ENCODE measurements at regions not wholly inside any gene's neighbourhood (a gene's known extent, or its start where the extent isn't known, plus 50 kb on each side); places are given as distances from the start of the nearest gene placed in this dataset.

DNA sequence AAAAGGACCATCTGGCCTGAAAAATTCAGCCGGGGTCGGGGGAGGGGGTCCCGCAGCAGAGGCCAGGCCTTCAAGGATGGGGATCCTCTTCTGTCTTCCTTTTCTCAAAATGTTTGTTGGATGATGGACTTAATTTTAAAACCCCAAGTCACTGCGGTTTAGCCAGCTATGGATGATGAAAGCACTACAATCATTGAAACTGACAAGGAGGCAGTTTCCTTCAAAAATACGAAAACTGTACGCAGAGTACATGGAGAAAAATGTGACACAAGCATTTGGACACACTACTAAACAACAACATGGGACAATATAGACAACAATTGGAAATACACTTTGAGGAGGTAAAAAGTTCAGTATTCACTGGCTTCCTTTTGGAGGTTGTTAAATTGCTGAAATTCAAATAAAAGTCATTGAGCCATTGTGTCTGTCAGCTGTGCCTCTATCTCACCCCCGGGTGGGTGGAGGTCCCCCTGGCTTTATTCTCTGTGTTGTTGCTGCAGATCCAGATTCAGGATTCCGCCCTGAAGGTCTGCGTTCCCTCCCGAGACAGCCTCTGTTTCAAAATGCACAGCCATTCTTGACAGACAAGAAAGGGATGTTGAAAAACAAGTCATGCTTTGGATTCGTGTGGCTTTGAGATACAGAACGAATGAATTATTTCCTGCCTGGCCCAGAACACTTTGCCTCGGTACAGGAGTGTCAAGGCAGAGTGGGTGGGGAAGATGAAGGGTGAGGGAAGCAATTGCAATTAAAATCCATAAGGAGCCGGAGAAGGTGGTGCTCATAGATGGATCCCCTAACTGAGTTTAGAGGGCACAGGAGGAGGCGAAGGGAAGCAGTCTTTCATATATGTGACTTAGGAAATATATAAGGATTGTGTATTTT is 118.2 kb downstream of the TTLL2 start:
- TF ChIP-seq GLI2 (tag by site-specific recombination; IDR thresholded peaks at IDR 0.05; ENCODE audit: borderline replicate concordance, low read depth): no peak
- no peak for TF ChIP-seq ZNF514 (tag by site-specific recombination; IDR thresholded peaks at IDR 0.05)
- no peak for TF ChIP-seq ZNF362 (tag by site-specific recombination; IDR thresholded peaks at IDR 0.05)
- no peak for TF ChIP-seq ZNF501 (tag by site-specific recombination; IDR thresholded peaks at IDR 0.05)
- TF ChIP-seq, protein P1, sequence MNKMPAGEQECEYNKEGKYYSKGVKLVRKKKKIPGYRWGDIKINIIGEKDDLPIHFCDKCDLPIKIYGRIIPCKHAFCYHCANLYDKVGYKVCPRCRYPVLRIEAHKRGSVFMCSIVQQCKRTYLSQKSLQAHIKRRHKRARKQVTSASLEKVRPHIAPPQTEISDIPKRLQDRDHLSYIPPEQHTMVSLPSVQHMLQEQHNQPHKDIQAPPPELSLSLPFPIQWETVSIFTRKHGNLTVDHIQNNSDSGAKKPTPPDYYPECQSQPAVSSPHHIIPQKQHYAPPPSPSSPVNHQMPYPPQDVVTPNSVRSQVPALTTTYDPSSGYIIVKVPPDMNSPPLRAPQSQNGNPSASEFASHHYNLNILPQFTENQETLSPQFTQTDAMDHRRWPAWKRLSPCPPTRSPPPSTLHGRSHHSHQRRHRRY (tag by site-specific recombination; IDR thresholded peaks at IDR 0.05): no peak
- no peak overlapping the region for H3K4me3 ChIP-seq (ENCODE audit: low read depth, low read length)
- H3K36me3 ChIP-seq (ENCODE audit: control insufficient read depth in 2 of 2, insufficient read depth in 1 of 2, low read length in 2 of 2): no peaks in the 10 kb centered on the region
- no peak overlapping the region for H3K27ac ChIP-seq (ENCODE audit: extremely low read depth, low read depth, low read length)
- CTCF ChIA-PET: no interaction called here
- no peaks in the 10 kb centered on the region for H3K4me1 ChIP-seq (ENCODE audit: control insufficient read depth, insufficient read depth, low read length)
- no peaks in the 10 kb centered on the region for H3K9me3 ChIP-seq (ENCODE audit: control insufficient read depth, insufficient read depth, low read depth, low read length)
- POLR2A ChIA-PET: no interaction called here

DNA sequence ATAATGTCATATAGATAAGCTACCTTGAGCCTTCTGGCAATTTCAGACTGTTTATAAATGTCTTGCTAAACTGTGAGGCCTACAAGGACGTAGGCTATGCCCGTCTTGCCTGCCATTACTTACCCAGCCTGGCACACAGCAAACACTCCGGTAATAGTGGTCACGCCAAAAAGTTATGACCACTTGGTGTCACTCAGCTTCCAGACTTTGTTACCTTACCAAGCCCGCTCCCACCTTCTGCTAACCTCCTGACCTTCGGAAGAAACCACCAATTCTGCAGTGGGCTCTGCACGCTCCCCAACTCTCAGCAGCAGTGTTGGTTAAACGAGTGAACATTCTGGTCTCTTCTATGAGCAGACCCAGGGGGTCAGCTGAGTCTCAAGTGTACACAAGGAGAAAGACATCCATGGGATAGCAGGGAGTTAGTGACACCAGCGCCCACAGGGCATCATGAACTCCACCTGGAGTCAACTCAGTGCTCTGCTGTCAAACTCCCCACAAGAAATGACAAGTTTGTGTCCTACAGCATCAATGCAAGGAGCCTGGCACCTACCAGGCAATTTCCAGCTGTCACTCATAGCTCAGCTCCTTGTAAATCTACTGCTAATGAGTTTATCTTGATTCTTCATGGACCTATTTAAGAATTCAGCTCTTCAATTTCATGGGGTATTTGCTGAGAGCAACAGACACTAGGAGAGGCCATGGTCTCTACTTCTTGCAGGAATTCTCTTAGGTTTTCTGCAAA is 119.9 kb downstream of the TTLL2 start:
- no peak overlapping the region for H3K27ac ChIP-seq (ENCODE audit: extremely low read depth, low read depth, low read length)
- no peaks in the 10 kb centered on the region for H3K4me1 ChIP-seq (ENCODE audit: control insufficient read depth, insufficient read depth, low read length)
- POLR2A ChIA-PET: no interaction called here
- CTCF ChIA-PET: interaction anchor here (0.6 to 1.4 kb wide), 3 partner anchors 94 to 910 kb away, joined by 3 to 5 read pairs (median 3); no protein-coding TSS in a partner anchor
- TF ChIP-seq ZNF580 (tag by site-specific recombination; IDR thresholded peaks at IDR 0.05): no peak
- TF ChIP-seq, protein P2, sequence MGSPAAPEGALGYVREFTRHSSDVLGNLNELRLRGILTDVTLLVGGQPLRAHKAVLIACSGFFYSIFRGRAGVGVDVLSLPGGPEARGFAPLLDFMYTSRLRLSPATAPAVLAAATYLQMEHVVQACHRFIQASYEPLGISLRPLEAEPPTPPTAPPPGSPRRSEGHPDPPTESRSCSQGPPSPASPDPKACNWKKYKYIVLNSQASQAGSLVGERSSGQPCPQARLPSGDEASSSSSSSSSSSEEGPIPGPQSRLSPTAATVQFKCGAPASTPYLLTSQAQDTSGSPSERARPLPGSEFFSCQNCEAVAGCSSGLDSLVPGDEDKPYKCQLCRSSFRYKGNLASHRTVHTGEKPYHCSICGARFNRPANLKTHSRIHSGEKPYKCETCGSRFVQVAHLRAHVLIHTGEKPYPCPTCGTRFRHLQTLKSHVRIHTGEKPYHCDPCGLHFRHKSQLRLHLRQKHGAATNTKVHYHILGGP (tag by site-specific recombination; IDR thresholded peaks at IDR 0.05): no peak
- peak; percentile 71; the same call in 1 of the 2 replicates for TF ChIP-seq MEIS1 (CRISPR knock-in tag; IDR thresholded peaks at IDR 0.05; ENCODE audit: borderline replicate concordance)
- TF ChIP-seq ZSCAN30 (tag by site-specific recombination; IDR thresholded peaks at IDR 0.05): no peak
- TF ChIP-seq ZNF423 (tag by site-specific recombination; IDR thresholded peaks at IDR 0.05): no peak
- H3K4me3 ChIP-seq (ENCODE audit: low read depth, low read length): no peak overlapping the region
- no peaks in the 10 kb centered on the region for H3K36me3 ChIP-seq (ENCODE audit: control insufficient read depth in 2 of 2, insufficient read depth in 1 of 2, low read length in 2 of 2)
- no peaks in the 10 kb centered on the region for H3K9me3 ChIP-seq (ENCODE audit: control insufficient read depth, insufficient read depth, low read depth, low read length)

DNA sequence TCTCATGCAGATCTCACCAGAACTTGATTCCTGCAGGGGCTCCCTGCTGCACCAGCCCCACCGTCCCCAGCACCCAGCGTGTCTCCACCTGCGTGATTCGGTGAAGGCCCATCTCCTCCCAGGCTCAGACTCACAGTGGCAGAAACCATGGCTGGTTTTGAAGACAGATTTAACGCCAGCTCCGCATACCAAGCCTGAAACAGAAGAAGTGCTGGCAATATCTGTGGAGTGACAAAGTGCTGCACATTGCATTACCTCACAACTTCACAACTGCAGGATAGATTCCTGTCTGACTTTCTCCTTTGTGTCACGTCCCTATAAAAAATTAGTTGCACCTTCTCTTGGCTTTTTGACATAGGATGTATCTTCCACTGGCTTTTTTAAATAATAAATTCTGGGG is 120.7 kb downstream of the TTLL2 start:
- Histone ChIP-seq H3K4me1 (ENCODE audit: control insufficient read depth, insufficient read depth, low read length) (no peaks in the 10 kb centered on the region), H3K9me3 (ENCODE audit: control insufficient read depth, insufficient read depth, low read depth, low read length) (no peaks in the 10 kb centered on the region), H3K36me3 (ENCODE audit: control insufficient read depth in 2 of 2, insufficient read depth in 1 of 2, low read length in 2 of 2) (no peaks in the 10 kb centered on the region), H3K27ac (ENCODE audit: extremely low read depth, low read depth, low read length) (no peak overlapping the region), H3K4me3 (ENCODE audit: low read depth, low read length) (no peak overlapping the region)
- ChIA-PET POLR2A (no interaction called here), CTCF (interaction anchor here (0.6 to 1.4 kb wide), 2 partner anchors 95 to 452 kb away, joined by 3 to 5 read pairs; no protein-coding TSS in a partner anchor)
- TF ChIP-seq, protein P3, sequence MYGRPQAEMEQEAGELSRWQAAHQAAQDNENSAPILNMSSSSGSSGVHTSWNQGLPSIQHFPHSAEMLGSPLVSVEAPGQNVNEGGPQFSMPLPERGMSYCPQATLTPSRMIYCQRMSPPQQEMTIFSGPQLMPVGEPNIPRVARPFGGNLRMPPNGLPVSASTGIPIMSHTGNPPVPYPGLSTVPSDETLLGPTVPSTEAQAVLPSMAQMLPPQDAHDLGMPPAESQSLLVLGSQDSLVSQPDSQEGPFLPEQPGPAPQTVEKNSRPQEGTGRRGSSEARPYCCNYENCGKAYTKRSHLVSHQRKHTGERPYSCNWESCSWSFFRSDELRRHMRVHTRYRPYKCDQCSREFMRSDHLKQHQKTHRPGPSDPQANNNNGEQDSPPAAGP (tag by site-specific recombination; IDR thresholded peaks at IDR 0.05): no peak
- no peak for TF ChIP-seq ZNF513 (tag by site-specific recombination; IDR thresholded peaks at IDR 0.05)
- TF ChIP-seq ZNF626 (tag by site-specific recombination; IDR thresholded peaks at IDR 0.05): no peak
- no peak for TF ChIP-seq ZNF777 (tag by site-specific recombination; IDR thresholded peaks at IDR 0.05; ENCODE audit: borderline replicate concordance)
- no peak for TF ChIP-seq ELK4 (IDR thresholded peaks at IDR 0.05; ENCODE audit: borderline replicate concordance, low read depth, low read length)
- no peak for TF ChIP-seq ZNF394 (tag by site-specific recombination; IDR thresholded peaks at IDR 0.05; ENCODE audit: borderline replicate concordance)
- TF ChIP-seq, protein P4, sequence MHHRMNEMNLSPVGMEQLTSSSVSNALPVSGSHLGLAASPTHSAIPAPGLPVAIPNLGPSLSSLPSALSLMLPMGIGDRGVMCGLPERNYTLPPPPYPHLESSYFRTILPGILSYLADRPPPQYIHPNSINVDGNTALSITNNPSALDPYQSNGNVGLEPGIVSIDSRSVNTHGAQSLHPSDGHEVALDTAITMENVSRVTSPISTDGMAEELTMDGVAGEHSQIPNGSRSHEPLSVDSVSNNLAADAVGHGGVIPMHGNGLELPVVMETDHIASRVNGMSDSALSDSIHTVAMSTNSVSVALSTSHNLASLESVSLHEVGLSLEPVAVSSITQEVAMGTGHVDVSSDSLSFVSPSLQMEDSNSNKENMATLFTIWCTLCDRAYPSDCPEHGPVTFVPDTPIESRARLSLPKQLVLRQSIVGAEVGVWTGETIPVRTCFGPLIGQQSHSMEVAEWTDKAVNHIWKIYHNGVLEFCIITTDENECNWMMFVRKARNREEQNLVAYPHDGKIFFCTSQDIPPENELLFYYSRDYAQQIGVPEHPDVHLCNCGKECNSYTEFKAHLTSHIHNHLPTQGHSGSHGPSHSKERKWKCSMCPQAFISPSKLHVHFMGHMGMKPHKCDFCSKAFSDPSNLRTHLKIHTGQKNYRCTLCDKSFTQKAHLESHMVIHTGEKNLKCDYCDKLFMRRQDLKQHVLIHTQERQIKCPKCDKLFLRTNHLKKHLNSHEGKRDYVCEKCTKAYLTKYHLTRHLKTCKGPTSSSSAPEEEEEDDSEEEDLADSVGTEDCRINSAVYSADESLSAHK (tag by site-specific recombination; IDR thresholded peaks at IDR 0.05): no peak

Data from HEK293 (cell line).